Right atrium auricular region (tissue), 2 donors: ENCODE measurements at regions not wholly inside any gene's neighbourhood (a gene's known extent, or its start where the extent isn't known, plus 50 kb on each side); places are given as distances from the start of the nearest gene placed in this dataset.
"Not testable (repeated sequence)": the region's sequence is repeated elsewhere in the genome, so short reads cannot be mapped to it uniquely, and the experiment has no call there.

Experiments
- DNase-seq: peaks from one replicate; pipeline ENCODE4 v3.0.0-alpha.2; 2019; ENCODE audit warnings: low spot score
- H3K27ac ChIP-seq, 2 donors: fragments of 200-600 bp; sonication (generic); 1 replicate in 1 of 2; 2 replicates in 1 of 2; pipeline ENCODE4 v1.5.1; 2016 to 2019
- H3K27me3 ChIP-seq, 2 donors: fragments of 200-600 bp; sonication (generic); one replicate each; pipeline versions ENCODE4 v1.5.1 to v1.6.0; 2017 to 2019
- H3K36me3 ChIP-seq: fragments of 200-600 bp; sonication (generic); one replicate; pipeline ENCODE4 v1.5.1; 2016
- H3K4me1 ChIP-seq, 2 donors: fragments of 200-600 bp; sonication (generic); one replicate each; pipeline versions ENCODE4 v1.5.1 to v1.6.0; 2017 to 2019
- H3K4me3 ChIP-seq, 2 donors: fragments of 200-600 bp; sonication (generic); 1 replicate in 1 of 2; 2 replicates in 1 of 2; pipeline ENCODE4 v1.5.1; 2017 to 2019; ENCODE audit warnings: mild to moderate bottlenecking in 1 of 2, moderate library complexity in 1 of 2
- H3K9me3 ChIP-seq, 2 donors: fragments of 200-600 bp; sonication (generic); one replicate each; pipeline ENCODE4 v1.5.1; 2019
- CTCF ChIP-seq, 2 donors: fragments of 200-600 bp; sonication (generic); IDR thresholded peaks; one replicate each; pipeline ENCODE4 v1.5.1; 2019; ENCODE audit warnings: antibody characterized with exemption in 2 of 2

- no peak for DNase-seq
- Histone ChIP-seq H3K36me3 (no peaks in the 10 kb centered on the region), H3K9me3 (no peaks in the 10 kb centered on the region), H3K27me3 (no peaks in the 10 kb centered on the region), H3K4me3 (no peak overlapping the region), H3K27ac (no peak overlapping the region), H3K4me1 (no peaks in the 10 kb centered on the region)
- no peak for TF ChIP-seq CTCF (IDR thresholded peaks at IDR 0.05)
These were observed 544.9 kb upstream of the CPXCR1 start for GRCh38 chrX:88202149-88202548.

- H3K4me1 ChIP-seq: no peaks in the 10 kb centered on the region
- H3K36me3 ChIP-seq: no peaks in the 10 kb centered on the region
- no peaks in the 10 kb centered on the region for H3K27me3 ChIP-seq
- TF ChIP-seq CTCF (IDR thresholded peaks at IDR 0.05): no peak
- no peak overlapping the region for H3K4me3 ChIP-seq
- no peaks in the 10 kb centered on the region for H3K9me3 ChIP-seq
- no peak for DNase-seq
- H3K27ac ChIP-seq: no peak overlapping the region
These were observed 503.0 kb upstream of the CPXCR1 start for GRCh38 chrX:88244066-88244465.

- Histone ChIP-seq H3K4me3 (no peak overlapping the region), H3K4me1 (no peaks in the 10 kb centered on the region), H3K27ac (no peak overlapping the region), H3K36me3 (no peaks in the 10 kb centered on the region), H3K9me3 (peaks cover 0 to 6% of the 10 kb centered on the region in 2 donors), H3K27me3 (no peaks in the 10 kb centered on the region)
- no peak for DNase-seq
- no peak for TF ChIP-seq CTCF (IDR thresholded peaks at IDR 0.05)
These were observed 462.2 kb upstream of the CPXCR1 start for GRCh38 chrX:88284844-88285243.

GRCh38 chrX:88313972-88314371, 433.1 kb upstream of the CPXCR1 start:
- not testable (repeated sequence) for H3K27ac ChIP-seq, DNase-seq

GRCh38 chrX:88325634-88326033, 421.4 kb upstream of the CPXCR1 start:
- Histone ChIP-seq H3K27ac (no peak overlapping the region), H3K4me1 (no peaks in the 10 kb centered on the region), H3K4me3 (no peak overlapping the region), H3K9me3 (no peaks in the 10 kb centered on the region), H3K27me3 (no peaks in the 10 kb centered on the region), H3K36me3 (no peaks in the 10 kb centered on the region)
- DNase-seq: no peak
- no peak for TF ChIP-seq CTCF (IDR thresholded peaks at IDR 0.05)

More at GRCh38 chrX:88313972-88314371, 433.1 kb upstream of the CPXCR1 start:
- not testable (repeated sequence) for H3K36me3 ChIP-seq, H3K4me3 ChIP-seq, H3K27me3 ChIP-seq, H3K9me3 ChIP-seq, H3K4me1 ChIP-seq

- Histone ChIP-seq H3K4me1 (no peaks in the 10 kb centered on the region), H3K36me3 (no peaks in the 10 kb centered on the region), H3K4me3 (no peak overlapping the region), H3K27me3 (no peaks in the 10 kb centered on the region), H3K27ac (no peak overlapping the region), H3K9me3 (peaks cover 0 to 3% of the 10 kb centered on the region in 2 donors)
- no peak for TF ChIP-seq CTCF (IDR thresholded peaks at IDR 0.05)
- no peak for DNase-seq
These were observed 391.8 kb upstream of the CPXCR1 start for GRCh38 chrX:88355252-88355651.
